Neuronal stem cell (in vitro differentiated cells): ENCODE measurements at regions not wholly inside any gene's neighbourhood (a gene's known extent, or its start where the extent isn't known, plus 50 kb on each side); places are given as distances from the start of the nearest gene placed in this dataset.

Experiments used
- DNase-seq: peaks from one replicate; pipeline ENCODE4 v3.0.0-alpha.2; 2013; ENCODE audit warnings: low spot score
- H2AFZ ChIP-seq: one replicate; pipeline ENCODE4 v1.6.1; 2013; ENCODE audit warnings: mild to moderate bottlenecking, low read length, inconsistent platforms
- H2AK5ac ChIP-seq: 2 replicates; pipeline ENCODE4 v1.6.1; 2013; ENCODE audit warnings: low read depth, mild to moderate bottlenecking, inconsistent platforms, low read length, moderate library complexity, mixed read lengths
- H2BK120ac ChIP-seq: 2 replicates; pipeline ENCODE4 v1.6.1; 2013; ENCODE audit warnings: low read depth, mild to moderate bottlenecking, inconsistent platforms, low read length, moderate library complexity, mixed read lengths
- H2BK12ac ChIP-seq: one replicate; pipeline ENCODE4 v1.6.1; 2013; ENCODE audit warnings: low read length, inconsistent platforms
- H2BK15ac ChIP-seq: 2 replicates; pipeline ENCODE4 v1.6.1; 2013; ENCODE audit warnings: mild to moderate bottlenecking, low read length, inconsistent platforms, mixed read lengths
- H2BK5ac ChIP-seq: one replicate; pipeline ENCODE4 v1.6.1; 2013; ENCODE audit warnings: inconsistent platforms, mild to moderate bottlenecking, low read length, moderate library complexity
- H3K14ac ChIP-seq: one replicate; pipeline ENCODE4 v1.6.1; 2013; ENCODE audit warnings: low read length, inconsistent platforms
- H3K18ac ChIP-seq: 2 replicates; pipeline ENCODE4 v1.6.1; 2013; ENCODE audit warnings: low read length, inconsistent platforms
- H3K23ac ChIP-seq: 2 replicates; pipeline ENCODE4 v1.6.1; 2013; ENCODE audit warnings: low read depth, mild to moderate bottlenecking, mixed read lengths, low read length, inconsistent platforms; ENCODE audit not compliant: poor library complexity
- H3K27ac ChIP-seq: replicated peaks from 3 replicates; pipeline ENCODE4 v1.5.1; 2013; ENCODE audit warnings: low read length, inconsistent platforms
- H3K27me3 ChIP-seq, 3 experiments: 2 replicates each; pipeline ENCODE4 v1.6.1; 2013; ENCODE audit warnings: low read length in 3 of 3, mild to moderate bottlenecking in 2 of 3, inconsistent platforms in 1 of 3, low read depth in 1 of 3, mixed read lengths in 1 of 3, moderate library complexity in 1 of 3; ENCODE audit not compliant: control insufficient read depth in 3 of 3, insufficient read depth in 3 of 3
- H3K36me3 ChIP-seq, 2 donors: replicated peaks in 1 of 2; 2 replicates each; pipeline ENCODE4 v1.6.1; 2013; ENCODE audit warnings: low read length in 2 of 2; ENCODE audit not compliant: control insufficient read depth in 2 of 2, insufficient read depth in 2 of 2
- H3K4ac ChIP-seq: 2 replicates; pipeline ENCODE4 v1.6.1; 2013; ENCODE audit warnings: inconsistent platforms, mild to moderate bottlenecking, low read length, moderate library complexity
- H3K4me1 ChIP-seq, 2 donors: 1 replicate in 1 of 2; 2 replicates in 1 of 2; pipeline ENCODE4 v1.6.1; 2013; ENCODE audit warnings: low read length in 2 of 2, low read depth in 1 of 2; ENCODE audit not compliant: control insufficient read depth in 2 of 2, insufficient read depth in 1 of 2
- H3K4me2 ChIP-seq: one replicate; pipeline ENCODE4 v1.6.1; 2013; ENCODE audit warnings: mild to moderate bottlenecking, low read length, inconsistent platforms; ENCODE audit not compliant: insufficient read depth, poor library complexity, severe bottlenecking
- H3K4me3 ChIP-seq, 2 donors: 2 replicates each; pipeline ENCODE4 v1.5.1; 2013; ENCODE audit warnings: low read length in 2 of 2, mild to moderate bottlenecking in 2 of 2, inconsistent platforms in 1 of 2, moderate library complexity in 1 of 2
- H3K79me1 ChIP-seq: one replicate; pipeline ENCODE4 v1.6.1; 2013; ENCODE audit warnings: low read depth, mild to moderate bottlenecking, inconsistent platforms, low read length, moderate library complexity
- H3K9ac ChIP-seq: one replicate; pipeline ENCODE4 v1.6.1; 2013; ENCODE audit warnings: mild to moderate bottlenecking, low read depth, low read length, inconsistent platforms; ENCODE audit not compliant: poor library complexity
- H3K9me3 ChIP-seq, 2 donors: replicated peaks in 1 of 2; 2 replicates each; pipeline versions ENCODE3 to v1.6.1; 2013; ENCODE audit warnings: low read length in 2 of 2, mild to moderate bottlenecking in 2 of 2, inconsistent platforms in 1 of 2, low read depth in 1 of 2, mixed read lengths in 1 of 2, moderate library complexity in 1 of 2; ENCODE audit not compliant: control insufficient read depth in 2 of 2, insufficient read depth in 1 of 2
- H4K8ac ChIP-seq: one replicate; pipeline ENCODE4 v1.6.1; 2013; ENCODE audit warnings: low read depth, mild to moderate bottlenecking, inconsistent platforms, low read length, moderate library complexity
- H4K91ac ChIP-seq: one replicate; pipeline ENCODE4 v1.6.1; 2013; ENCODE audit warnings: low read length, low read depth, mild to moderate bottlenecking, inconsistent platforms; ENCODE audit not compliant: poor library complexity
- WGBS, 2 donors: extraction: QIAGEN DNeasy Blood & Tissue Kit; methylation state at CpG; one replicate each; pipeline ENCODE4 v1.1.7; 2013; ENCODE audit warnings: missing lambda C conversion rate in 2 of 2, mixed read lengths in 1 of 2; ENCODE audit not compliant: insufficient read length in 2 of 2, insufficient replicate concordance in 1 of 2; ENCODE audit errors: extremely low coverage in 2 of 2; 5-methylcytosine and 5-hydroxymethylcytosine counted together

- H4K91ac ChIP-seq: no peak overlapping the region
- no peak overlapping the region for H3K14ac ChIP-seq
- no peak overlapping the region for H3K4me3 ChIP-seq
- H3K79me1 ChIP-seq: no peaks in the 10 kb centered on the region
- WGBS, 2 donors: no CpG with 5 or more reads among the region's 1 CpG
- no peaks in the 10 kb centered on the region for H3K4me1 ChIP-seq
- H2BK120ac ChIP-seq: no peak overlapping the region
- H2BK15ac ChIP-seq: no peak overlapping the region
- H3K9ac ChIP-seq: no peak overlapping the region
- H2BK5ac ChIP-seq: no peak overlapping the region
- no peak overlapping the region for H3K18ac ChIP-seq
- no peak overlapping the region for H2AK5ac ChIP-seq
- no peaks in the 10 kb centered on the region for H3K9me3 ChIP-seq
- H3K27ac ChIP-seq: no peak overlapping the region
- no peak overlapping the region for H4K8ac ChIP-seq
- no peak overlapping the region for H3K4me2 ChIP-seq
- no peak overlapping the region for H2BK12ac ChIP-seq
- no peak overlapping the region for H3K4ac ChIP-seq
- no peaks in the 10 kb centered on the region for H3K36me3 ChIP-seq
- H2AFZ ChIP-seq: no peak overlapping the region
- H3K27me3 ChIP-seq: no peaks in the 10 kb centered on the region
- no peak for DNase-seq
- H3K23ac ChIP-seq: no peak overlapping the region
Measured at GRCh38 chr5:114201332-114201731, 160.5 kb upstream of the KCNN2 start.

- Histone ChIP-seq H3K4me1 (no peaks in the 10 kb centered on the region), H2BK120ac (no peak overlapping the region), H4K91ac (no peak overlapping the region), H2BK12ac (no peak overlapping the region), H3K27me3 (no peaks in the 10 kb centered on the region), H2AFZ (no peak overlapping the region), H2AK5ac (no peak overlapping the region), H3K4me2 (no peak overlapping the region), H3K23ac (no peak overlapping the region), H3K9me3 (no peaks in the 10 kb centered on the region), H3K18ac (no peak overlapping the region), H3K27ac (no peak overlapping the region), H2BK15ac (no peak overlapping the region), H3K4ac (no peak overlapping the region), H3K14ac (no peak overlapping the region), H3K4me3 (no peak overlapping the region), H3K9ac (no peak overlapping the region), H3K36me3 (no peaks in the 10 kb centered on the region), H2BK5ac (no peak overlapping the region), H4K8ac (no peak overlapping the region), H3K79me1 (no peaks in the 10 kb centered on the region)
- no peak for DNase-seq
- no CpG with 5 or more reads among the region's 2 CpGs for WGBS, 2 donors
Measured at GRCh38 chr5:114204923-114205322, 156.9 kb upstream of the KCNN2 start.

GRCh38 chr5:114206640-114207039 lies 155.2 kb upstream of the KCNN2 start:
- H3K4ac ChIP-seq: no peak overlapping the region
- H3K4me1 ChIP-seq: no peaks in the 10 kb centered on the region
- no peaks in the 10 kb centered on the region for H3K27me3 ChIP-seq
- no peak overlapping the region for H3K23ac ChIP-seq
- no peak overlapping the region for H3K27ac ChIP-seq
- H3K14ac ChIP-seq: no peak overlapping the region
- no peak overlapping the region for H3K4me3 ChIP-seq
- H4K8ac ChIP-seq: no peak overlapping the region
- H3K9me3 ChIP-seq: no peaks in the 10 kb centered on the region
- no peak overlapping the region for H3K4me2 ChIP-seq
- no peaks in the 10 kb centered on the region for H3K79me1 ChIP-seq
- no peak overlapping the region for H2AFZ ChIP-seq
- H2BK12ac ChIP-seq: no peak overlapping the region
- H3K9ac ChIP-seq: no peak overlapping the region
- H2BK5ac ChIP-seq: no peak overlapping the region
- WGBS, 2 donors: no CpG with 5 or more reads among the region's 3 CpGs
- no peak overlapping the region for H2BK15ac ChIP-seq
- H3K36me3 ChIP-seq: no peaks in the 10 kb centered on the region
- no peak overlapping the region for H4K91ac ChIP-seq
- no peak overlapping the region for H2AK5ac ChIP-seq
- H2BK120ac ChIP-seq: no peak overlapping the region
- DNase-seq: no peak
- no peak overlapping the region for H3K18ac ChIP-seq

- Histone ChIP-seq H3K18ac (no peak overlapping the region), H2BK5ac (no peak overlapping the region), H2BK120ac (no peak overlapping the region), H3K4ac (no peak overlapping the region), H3K14ac (no peak overlapping the region), H2AFZ (no peak overlapping the region), H3K9ac (no peak overlapping the region), H3K79me1 (no peaks in the 10 kb centered on the region), H3K4me2 (no peak overlapping the region), H2BK15ac (no peak overlapping the region), H3K23ac (no peak overlapping the region), H3K27ac (no peak overlapping the region), H2AK5ac (no peak overlapping the region), H3K9me3 (no peaks in the 10 kb centered on the region), H4K8ac (no peak overlapping the region), H4K91ac (no peak overlapping the region), H3K4me3 (no peak overlapping the region), H3K4me1 (no peaks in the 10 kb centered on the region), H2BK12ac (no peak overlapping the region), H3K27me3 (no peaks in the 10 kb centered on the region), H3K36me3 (no peaks in the 10 kb centered on the region)
- DNase-seq: no peak
- no CpG with 5 or more reads among the region's 3 CpGs for WGBS, 2 donors
Measured at GRCh38 chr5:114207615-114208014, 154.3 kb upstream of the KCNN2 start.
